DOHH2 (cell line): ENCODE measurements at regions not wholly inside any gene's neighbourhood (a gene's known extent, or its start where the extent isn't known, plus 50 kb on each side); places are given as distances from the start of the nearest gene placed in this dataset.

Experiments used
- H3F3A ChIP-seq: fragments of 200-600 bp; sonication (generic), shearing (Covaris generic); 2 replicates; pipeline ENCODE4 v1.6.0; 2016; ENCODE audit warnings: antibody characterized with exemption, mild to moderate bottlenecking; ENCODE audit not compliant: control insufficient read depth, insufficient read depth
- H3K27ac ChIP-seq: fragments of 200-600 bp; sonication (generic); 2 replicates; pipeline ENCODE4 v1.5.1; 2014; ENCODE audit warnings: low read depth, mild to moderate bottlenecking, low read length, moderate library complexity
- H3K27me3 ChIP-seq: fragments of 200-600 bp; sonication (generic); 2 replicates; pipeline ENCODE4 v1.6.1; 2014; ENCODE audit warnings: mild to moderate bottlenecking, low read length, mixed read lengths; ENCODE audit not compliant: control insufficient read depth
- H3K36me3 ChIP-seq: fragments of 200-600 bp; sonication (generic); 2 replicates; pipeline ENCODE4 v1.6.1; 2014; ENCODE audit warnings: mild to moderate bottlenecking, low read length, moderate library complexity, mixed read lengths; ENCODE audit not compliant: control insufficient read depth
- H3K4me1 ChIP-seq: fragments of 200-600 bp; sonication (generic); 2 replicates; pipeline ENCODE4 v1.6.1; 2014; ENCODE audit warnings: mild to moderate bottlenecking, low read length, mixed read lengths; ENCODE audit not compliant: control insufficient read depth
- H3K4me2 ChIP-seq: fragments of 200-600 bp; sonication (generic); 2 replicates; pipeline ENCODE4 v1.6.0; 2014; ENCODE audit warnings: mild to moderate bottlenecking, low read length, moderate library complexity
- H3K4me3 ChIP-seq: fragments of 200-600 bp; sonication (generic); 2 replicates; pipeline ENCODE4 v1.5.1; 2014; ENCODE audit warnings: mild to moderate bottlenecking, low read length, mixed read lengths
- H3K79me2 ChIP-seq: fragments of 200-600 bp; sonication (generic); 2 replicates; pipeline ENCODE4 v1.6.1; 2014; ENCODE audit warnings: mild to moderate bottlenecking, low read length, mixed read lengths; ENCODE audit not compliant: control insufficient read depth
- H3K9me2 ChIP-seq: fragments of 200-600 bp; sonication (generic); replicated peaks from 2 replicates; pipeline ENCODE4 v1.6.1; 2014; ENCODE audit warnings: mild to moderate bottlenecking, low read length, mixed read lengths; ENCODE audit not compliant: control insufficient read depth
- H3K9me3 ChIP-seq: fragments of 200-600 bp; sonication (generic); 2 replicates; pipeline ENCODE4 v1.6.1; 2014; ENCODE audit warnings: antibody characterized with exemption, low read length, mixed read lengths; ENCODE audit not compliant: control insufficient read depth, insufficient read depth
- H4K20me1 ChIP-seq: fragments of 200-600 bp; sonication (generic); 2 replicates; pipeline ENCODE4 v1.6.0; 2014; ENCODE audit warnings: low read depth, mild to moderate bottlenecking, antibody characterized with exemption, low read length, moderate library complexity; ENCODE audit not compliant: control insufficient read depth, insufficient read depth
- CTCF ChIP-seq: fragments of 200-600 bp; sonication (generic); IDR thresholded peaks from one replicate; pipeline ENCODE4 v1.5.1; 2014; ENCODE audit warnings: antibody characterized with exemption, mild to moderate bottlenecking, low read depth, low read length; ENCODE audit not compliant: poor library complexity, severe bottlenecking
- EZH2phosphoT487 ChIP-seq: fragments of 200-600 bp; sonication (generic); IDR thresholded peaks from 2 replicates; pipeline ENCODE4 v1.6.1; 2017; ENCODE audit warnings: borderline replicate concordance, mild to moderate bottlenecking, antibody characterized with exemption, low read length, moderate library complexity, mixed read lengths

GRCh38 chr20:52493171-52493721, 301.7 kb upstream of the ZFP64 start:
- H3K9me3 ChIP-seq = no peaks in the 10 kb centered on the region
- H3K4me3 ChIP-seq = no peak overlapping the region
- H3K27me3 ChIP-seq = peaks cover 16% of the 10 kb centered on the region
- no peaks in the 10 kb centered on the region for H3K36me3 ChIP-seq
- no peaks in the 10 kb centered on the region for H3K9me2 ChIP-seq
- no peaks in the 10 kb centered on the region for H3K4me1 ChIP-seq
- TF ChIP-seq CTCF = no peak
- no peak for TF ChIP-seq EZH2phosphoT487
- no peaks in the 10 kb centered on the region for H4K20me1 ChIP-seq
- H3F3A ChIP-seq = no peaks in the 10 kb centered on the region
- no peak overlapping the region for H3K4me2 ChIP-seq
- H3K27ac ChIP-seq = no peak overlapping the region
- no peaks in the 10 kb centered on the region for H3K79me2 ChIP-seq

GRCh38 chr20:52490711-52491430, 299.3 kb upstream of the ZFP64 start:
- Histone ChIP-seq H3K4me3 (no peak overlapping the region), H3K36me3 (no peaks in the 10 kb centered on the region), H3K4me2 (no peak overlapping the region), H3K79me2 (no peaks in the 10 kb centered on the region), H4K20me1 (no peaks in the 10 kb centered on the region), H3K4me1 (no peaks in the 10 kb centered on the region), H3K27me3 (peaks cover 16% of the 10 kb centered on the region), H3K9me2 (no peaks in the 10 kb centered on the region), H3K9me3 (no peaks in the 10 kb centered on the region), H3K27ac (no peak overlapping the region), H3F3A (no peaks in the 10 kb centered on the region)
- no peak for TF ChIP-seq EZH2phosphoT487
- TF ChIP-seq CTCF = no peak

- H3K4me3 ChIP-seq = no peak overlapping the region
- no peaks in the 10 kb centered on the region for H3K4me1 ChIP-seq
- no peak overlapping the region for H3K4me2 ChIP-seq
- no peak overlapping the region for H3K27ac ChIP-seq
- no peaks in the 10 kb centered on the region for H4K20me1 ChIP-seq
- no peaks in the 10 kb centered on the region for H3K9me2 ChIP-seq
- H3K9me3 ChIP-seq = no peaks in the 10 kb centered on the region
- no peaks in the 10 kb centered on the region for H3K79me2 ChIP-seq
- H3K27me3 ChIP-seq = no peaks in the 10 kb centered on the region
- TF ChIP-seq CTCF = no peak
- TF ChIP-seq EZH2phosphoT487 = no peak
- H3F3A ChIP-seq = no peaks in the 10 kb centered on the region
- H3K36me3 ChIP-seq = no peaks in the 10 kb centered on the region
Measured at GRCh38 chr20:52484438-52484837, 292.9 kb upstream of the ZFP64 start.
